HL-60/S4 treated with phorbol 12-myristate 13-acetate at 8.2 ng/mL for 4 days and 3 days (cell line): ENCODE measurements at regions not wholly inside any gene's neighbourhood (a gene's known extent, or its start where the extent isn't known, plus 50 kb on each side); places are given as distances from the start of the nearest gene placed in this dataset.
"Not testable (repeated sequence)": the region's sequence is repeated elsewhere in the genome, so short reads cannot be mapped to it uniquely, and the experiment has no call there.

Source experiments
- in situ Hi-C: fragments of 300-500 bp; cut with MboI; formaldehyde crosslinking; loops from 2 replicates; pipeline ENCODE4 v1.15.0; 2022; ENCODE audit warnings: low sequenced_read_pairs

DNA sequence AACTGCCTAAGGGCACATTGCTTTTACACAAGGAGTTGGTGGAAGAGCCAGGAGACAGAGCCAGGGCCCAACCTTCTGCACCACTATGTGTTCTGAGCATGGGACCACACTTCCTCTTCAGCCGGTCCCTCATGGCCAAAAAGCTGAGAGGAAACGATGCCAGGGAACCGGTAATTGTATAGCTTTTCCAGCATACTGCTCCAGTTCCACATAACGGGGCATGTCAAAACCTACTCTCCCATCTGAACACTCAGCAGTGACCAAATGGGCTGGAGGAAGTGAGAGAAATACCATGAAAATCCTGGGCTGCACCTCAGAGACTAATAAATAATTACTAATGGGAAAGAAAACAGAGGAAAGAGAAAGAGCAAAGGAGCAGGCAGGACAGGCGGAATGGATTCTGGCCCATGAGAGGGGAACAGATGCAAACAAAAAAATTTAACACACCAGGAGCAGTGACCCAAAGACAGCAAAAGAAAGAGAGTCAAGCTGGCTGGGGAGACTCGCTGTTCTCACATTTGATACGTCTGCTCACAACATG, 52.0 kb upstream of the BMP2 start:
- in situ Hi-C loops, result no loop called here

DNA sequence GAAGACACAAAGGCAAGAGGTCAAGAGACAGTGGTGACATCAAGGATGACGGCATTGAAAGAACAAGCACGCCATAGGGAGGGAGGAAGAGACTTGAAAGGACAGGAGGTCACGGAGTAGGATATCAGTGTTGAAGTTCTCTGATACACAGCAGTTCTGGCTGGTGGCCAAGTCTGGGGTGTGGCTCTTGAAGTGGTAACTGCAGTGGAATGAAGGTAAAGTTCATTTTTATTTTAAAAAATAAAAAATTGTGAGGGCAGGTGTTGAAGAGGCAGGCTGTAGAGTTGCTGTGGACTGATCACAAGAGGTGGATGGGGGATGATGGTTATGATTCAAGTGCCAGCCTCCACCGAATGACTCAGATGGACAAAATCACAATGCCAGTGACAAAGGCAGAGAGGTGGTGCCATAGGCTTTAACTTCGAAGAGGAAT, 53.2 kb upstream of the BMP2 start:
- in situ Hi-C loops, result no loop called here

DNA sequence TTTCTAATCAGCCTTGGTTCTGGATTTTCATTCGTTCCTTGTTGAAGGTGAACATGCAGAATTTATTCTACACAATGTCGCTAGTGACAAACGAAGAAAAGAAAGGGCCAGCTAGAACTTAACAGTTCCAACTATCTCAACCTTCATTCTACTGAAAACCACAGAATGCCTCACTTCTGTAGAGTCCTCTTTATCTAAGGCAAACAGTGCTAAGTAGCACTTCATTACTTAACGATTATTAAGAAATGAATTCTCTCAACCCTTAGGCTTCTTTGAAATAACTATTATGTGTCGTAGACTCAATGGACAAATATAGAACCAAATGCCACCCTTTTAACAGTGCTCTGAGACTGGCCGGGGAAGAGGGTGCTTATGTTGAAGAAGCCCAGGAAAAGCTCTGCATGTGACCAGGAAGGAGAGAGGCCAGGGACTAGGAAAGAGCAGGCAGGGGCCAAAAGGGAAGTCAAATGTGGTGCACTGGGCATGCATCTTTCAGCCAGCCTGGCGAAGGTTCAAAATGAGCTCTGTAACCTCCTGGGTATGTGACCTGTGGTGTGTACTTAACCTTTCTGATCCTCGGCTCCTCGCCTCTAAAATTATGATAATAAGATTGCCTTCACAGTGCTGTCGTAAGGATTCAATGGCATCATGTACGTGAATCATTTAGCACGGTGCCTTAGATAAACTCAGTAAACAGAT, 55.4 kb upstream of the BMP2 start:
- in situ Hi-C loops, result no loop called here

DNA sequence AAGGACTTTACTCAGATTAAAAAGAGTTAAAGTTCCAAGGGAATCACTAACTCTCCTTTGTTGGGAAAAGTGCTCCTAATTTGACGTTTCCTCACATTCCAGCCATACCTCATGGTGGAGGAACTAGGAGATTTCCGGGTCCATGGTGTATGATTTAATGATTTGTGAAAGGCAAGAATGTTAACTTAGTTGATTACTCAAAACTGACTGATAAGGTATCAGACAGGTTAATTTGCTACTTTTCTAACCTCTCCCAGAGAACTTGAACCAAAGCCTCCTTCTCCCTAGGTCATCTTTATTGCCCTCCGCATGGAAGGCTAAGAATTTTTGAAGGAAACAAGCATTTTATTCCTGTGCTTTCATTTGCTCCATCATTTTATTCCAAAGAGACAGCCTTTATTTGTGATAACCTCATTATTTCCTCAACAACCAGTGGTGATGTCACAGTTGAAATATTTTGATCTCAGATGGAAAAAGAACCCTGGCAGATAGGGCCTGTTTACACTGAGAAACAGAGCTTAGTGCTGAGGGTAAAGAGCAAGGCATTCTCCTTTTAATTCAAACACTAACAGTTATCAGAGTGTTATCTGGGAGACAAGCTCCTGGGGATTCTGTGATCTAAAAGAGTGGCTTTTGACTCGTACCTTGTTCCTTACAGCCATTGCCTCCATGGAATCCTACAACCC, 57.4 kb upstream of the BMP2 start:
- in situ Hi-C loops, result no loop called here

DNA sequence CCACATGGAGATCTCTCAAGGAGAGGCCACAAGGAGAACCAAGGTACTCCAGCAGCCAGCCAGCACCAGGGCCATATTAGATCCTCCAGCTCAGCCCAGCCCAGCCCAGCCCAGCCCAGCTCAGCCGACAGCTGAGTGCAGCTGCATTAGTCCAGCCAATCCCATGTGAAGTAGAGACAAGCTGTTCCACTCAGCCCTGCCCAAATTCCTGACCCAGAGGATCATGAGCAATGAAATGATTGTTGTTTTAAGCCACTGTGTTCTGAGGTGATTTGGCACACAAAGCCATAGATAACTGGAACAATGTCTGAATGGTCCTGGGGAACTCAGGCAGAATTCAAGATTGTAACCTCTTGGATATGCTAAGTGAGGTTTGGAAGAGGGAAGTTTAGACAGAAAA, 59.5 kb upstream of the BMP2 start:
- in situ Hi-C loops, result no loop called here

DNA sequence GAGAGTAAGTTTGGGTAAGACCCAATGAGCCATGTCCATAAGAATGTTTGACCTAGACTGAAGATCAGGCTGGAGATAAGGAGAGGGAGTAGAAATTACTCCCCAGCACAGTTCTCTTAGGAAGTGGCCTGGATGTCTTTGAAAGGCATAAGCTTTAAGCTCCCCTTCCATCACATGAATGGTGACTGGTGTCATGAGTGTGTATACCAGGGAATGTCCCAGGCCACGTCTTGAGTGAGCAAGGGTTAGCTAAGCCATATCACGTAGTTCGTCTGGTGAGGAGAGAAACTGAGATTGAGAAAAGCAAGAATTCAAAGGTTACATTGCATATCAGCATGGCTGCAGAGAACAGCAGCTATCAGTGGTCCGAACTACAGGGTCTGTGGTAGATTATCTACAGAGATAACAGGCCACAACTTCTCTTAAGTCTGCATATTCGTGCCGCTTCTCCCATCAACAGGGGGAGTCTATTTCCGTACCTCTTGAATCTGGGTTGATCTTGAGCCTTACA, 60.1 kb upstream of the BMP2 start:
- in situ Hi-C loops, result no loop called here

DNA sequence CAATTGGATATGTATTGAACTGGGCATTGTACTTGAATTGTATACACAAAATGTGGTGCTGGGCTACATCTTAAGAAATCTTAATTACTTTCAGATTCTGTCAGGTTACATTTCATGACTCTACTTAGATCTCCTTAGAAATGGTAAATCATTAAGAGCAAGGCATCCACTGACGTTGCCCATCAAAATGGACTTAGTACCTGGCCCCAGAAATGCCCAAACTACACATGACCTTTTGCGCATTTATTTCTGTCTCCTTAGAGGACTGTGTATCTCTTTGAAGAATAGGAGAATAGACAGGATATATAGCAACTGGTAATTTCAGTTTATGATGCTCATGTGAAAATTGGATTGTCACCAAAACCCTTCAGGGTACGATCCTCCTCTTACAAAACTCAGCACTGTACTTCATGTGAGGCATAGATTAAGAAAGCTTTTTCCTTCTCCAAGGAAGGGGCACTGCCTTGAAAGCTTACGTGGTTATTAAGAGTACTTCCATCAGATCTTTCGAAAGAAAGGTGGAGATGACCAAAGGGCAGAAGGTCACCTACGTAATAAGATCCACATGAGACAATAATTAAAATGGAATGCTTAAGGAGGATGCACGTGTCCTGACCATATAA, 61.4 kb upstream of the BMP2 start:
- in situ Hi-C loops, result no loop called here

DNA sequence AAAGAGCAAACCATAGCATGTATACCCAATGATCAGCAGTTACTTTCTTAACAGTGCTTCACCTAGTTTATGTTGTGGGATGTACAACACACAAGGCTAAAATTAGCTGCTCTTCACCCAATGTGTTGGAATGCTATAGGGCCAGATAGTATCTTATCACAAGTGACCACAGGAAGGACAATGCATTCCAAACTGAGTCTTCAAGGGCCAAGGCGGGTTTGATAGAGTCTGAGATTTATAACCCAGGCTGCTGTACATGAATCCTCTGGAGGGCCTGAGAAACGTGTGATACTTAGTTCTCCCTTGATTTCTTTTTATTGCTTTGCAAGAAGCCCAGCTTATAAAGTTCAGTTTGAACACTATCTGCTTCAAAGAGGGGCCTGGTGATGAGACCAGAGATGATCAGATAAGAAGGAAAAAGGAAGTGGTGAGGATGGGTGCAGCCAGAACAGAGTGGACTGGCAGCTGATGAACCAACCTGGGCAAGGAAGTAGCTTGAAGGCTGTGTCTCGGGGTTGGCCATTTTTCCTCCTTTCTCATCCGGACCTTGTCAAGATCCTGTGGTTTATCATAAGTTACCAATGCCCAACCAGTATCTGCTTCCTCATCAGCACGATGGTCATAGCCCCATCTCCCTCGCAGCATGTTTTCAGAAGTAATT, 62.2 kb upstream of the BMP2 start:
- in situ Hi-C loops, result no loop called here

DNA sequence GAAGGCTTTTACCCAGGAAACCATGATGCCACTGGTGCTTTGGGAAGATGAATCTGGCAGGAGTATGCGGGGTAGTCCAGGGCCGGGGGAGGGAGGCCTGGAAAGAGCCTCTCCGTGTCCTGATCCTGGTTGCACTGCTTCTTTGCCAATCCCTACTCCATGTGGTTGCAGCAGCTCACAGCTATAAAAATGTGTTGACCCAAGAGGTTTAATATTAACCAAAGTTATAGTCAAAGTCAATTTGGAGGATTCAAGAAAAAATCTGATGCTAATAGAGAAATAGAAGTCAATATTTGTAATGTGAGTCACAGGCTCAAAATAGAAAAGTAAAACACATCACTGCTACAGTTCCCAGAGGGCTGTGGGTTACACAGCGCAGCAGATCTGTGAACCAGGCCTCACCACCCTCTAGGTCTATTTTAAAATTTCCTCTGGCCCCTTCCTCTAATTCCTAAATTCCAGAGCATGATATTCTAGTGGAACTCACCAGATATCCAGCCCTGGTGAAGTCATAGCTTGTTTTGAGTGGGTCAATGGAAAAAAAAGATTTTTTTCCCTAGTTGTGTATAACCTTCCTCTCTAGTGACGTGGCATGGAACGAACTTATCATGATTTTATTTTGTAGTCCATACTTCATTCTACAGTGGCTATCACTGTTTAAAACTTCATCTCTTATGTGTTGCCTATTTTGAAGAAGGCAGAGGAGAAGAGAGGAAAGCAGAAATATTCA, 63.2 kb upstream of the BMP2 start:
- in situ Hi-C loops, result no loop called here

DNA sequence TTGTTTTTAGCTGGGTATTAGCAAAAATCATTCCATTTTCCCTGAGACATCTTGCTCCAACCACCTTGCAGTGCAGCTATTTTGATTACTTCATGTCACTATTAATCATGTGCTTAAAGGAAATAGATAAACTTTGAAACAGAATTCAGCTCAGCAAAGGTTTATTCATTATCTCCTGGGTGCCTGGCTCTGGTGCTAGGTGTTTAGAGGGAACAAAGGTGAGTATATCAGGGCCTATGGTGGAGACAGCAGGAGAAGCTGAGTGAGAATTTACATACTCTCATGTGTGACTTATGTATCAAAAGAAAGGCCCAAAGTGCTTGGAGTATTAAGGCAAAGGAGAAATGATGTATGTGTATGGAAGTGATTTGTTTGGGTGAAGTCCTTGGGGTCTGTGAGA, 63.8 kb upstream of the BMP2 start:
- in situ Hi-C loops, result no loop called here

DNA sequence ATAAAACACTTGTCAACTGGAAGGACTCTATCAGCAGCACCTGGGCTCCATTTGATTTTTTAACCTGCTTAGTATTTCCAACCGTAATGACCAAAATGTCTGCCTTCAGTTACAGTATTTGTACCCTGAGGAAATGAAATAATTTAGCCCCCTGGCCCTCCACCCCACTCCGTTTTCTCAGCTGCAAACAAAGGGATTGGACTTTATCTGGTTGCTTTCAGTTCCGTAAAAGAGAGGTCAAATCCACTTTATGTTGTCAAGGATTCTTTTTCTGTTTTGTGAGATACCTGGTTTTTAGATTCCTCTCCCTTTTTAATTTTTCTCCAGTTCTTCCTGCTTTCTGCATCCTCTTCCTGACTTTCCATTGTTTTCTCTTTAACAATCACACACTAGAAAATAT, 64.4 kb upstream of the BMP2 start:
- in situ Hi-C loops, result no loop called here

DNA sequence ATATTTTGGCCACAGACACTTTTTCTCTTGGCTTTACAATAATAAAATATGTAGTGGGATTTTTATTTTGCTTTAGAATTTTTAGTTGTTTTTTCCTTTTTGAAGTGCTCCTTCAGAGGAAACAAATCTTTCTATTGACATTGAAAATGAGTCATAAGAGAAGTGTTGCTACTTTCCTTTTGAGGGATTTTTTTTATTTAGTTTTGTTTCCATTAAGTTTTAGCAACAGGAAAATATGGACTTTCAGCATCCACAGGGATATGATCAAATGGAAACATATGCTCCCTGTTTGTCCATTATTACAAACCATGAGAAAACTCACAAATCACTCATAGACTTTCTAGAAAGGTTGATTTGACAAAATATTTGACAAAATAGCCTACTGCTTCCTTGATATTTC, 65.3 kb upstream of the BMP2 start:
- in situ Hi-C loops, result no loop called here

DNA sequence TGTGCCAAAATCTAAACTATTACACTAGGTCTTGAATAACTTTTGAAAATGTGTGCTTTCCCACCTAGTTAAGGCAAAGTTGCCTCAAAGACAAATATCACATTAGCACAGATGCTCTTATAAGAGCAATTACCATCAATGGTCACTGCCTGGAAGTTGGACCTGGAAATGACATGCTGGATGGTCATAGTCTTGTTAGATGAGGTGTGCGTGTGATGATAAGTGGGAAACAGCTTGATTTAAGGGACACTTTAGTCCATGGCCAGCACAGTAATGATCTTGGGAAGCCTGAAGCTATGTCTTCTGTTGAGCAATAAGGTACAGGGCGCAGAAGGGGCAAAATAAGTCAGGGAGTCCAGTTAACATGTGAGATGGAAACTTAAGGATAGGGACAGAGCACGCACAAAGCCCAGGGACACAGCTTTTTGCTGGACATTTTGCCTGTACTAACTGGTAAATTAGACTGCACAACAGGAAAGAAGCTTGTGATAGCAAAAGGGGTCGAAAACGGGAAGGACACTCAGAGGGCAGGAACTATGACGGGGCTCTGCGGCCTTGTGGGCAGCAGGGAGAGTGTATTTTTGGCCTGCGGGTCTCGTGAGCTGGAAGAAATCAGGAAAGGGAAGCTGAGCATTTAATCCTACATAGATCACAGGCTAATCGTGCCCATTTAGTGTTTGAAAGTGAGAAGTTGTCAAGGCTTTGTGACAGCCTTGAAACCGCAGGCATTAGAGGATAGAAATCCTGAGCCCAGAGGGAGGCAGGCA, 66.7 kb upstream of the BMP2 start:
- in situ Hi-C loops, result no loop called here

DNA sequence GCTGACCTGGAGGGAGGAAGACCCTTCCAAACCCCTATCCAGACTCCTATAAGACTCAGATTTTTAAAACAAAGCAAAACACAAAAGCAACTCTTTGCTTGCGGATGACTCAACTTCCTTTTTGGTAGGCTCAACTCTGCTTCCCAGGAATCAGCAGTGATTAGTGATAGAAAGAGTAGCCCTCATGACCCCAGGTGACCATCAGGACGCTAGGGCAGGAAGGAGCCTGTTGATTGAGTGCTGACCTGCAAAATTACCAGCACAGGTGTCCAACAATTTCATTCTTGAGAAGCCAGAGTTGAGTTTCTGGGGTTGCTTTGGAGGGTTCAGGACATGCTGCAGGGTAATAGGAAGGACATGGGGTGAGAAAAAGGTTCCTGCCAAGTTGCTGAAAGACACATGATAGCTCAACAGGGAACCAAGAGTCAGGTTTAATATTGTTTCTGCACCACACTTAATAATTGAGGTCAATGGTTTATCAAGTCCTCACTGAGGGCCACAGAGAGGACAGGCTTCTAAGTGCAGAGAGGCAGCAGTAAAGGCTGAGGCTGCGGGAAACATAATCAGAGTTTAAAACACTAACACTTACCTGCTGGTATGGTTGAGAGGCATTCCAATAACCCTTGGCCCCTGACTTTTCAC, 67.4 kb upstream of the BMP2 start:
- in situ Hi-C loops, result no loop called here

DNA sequence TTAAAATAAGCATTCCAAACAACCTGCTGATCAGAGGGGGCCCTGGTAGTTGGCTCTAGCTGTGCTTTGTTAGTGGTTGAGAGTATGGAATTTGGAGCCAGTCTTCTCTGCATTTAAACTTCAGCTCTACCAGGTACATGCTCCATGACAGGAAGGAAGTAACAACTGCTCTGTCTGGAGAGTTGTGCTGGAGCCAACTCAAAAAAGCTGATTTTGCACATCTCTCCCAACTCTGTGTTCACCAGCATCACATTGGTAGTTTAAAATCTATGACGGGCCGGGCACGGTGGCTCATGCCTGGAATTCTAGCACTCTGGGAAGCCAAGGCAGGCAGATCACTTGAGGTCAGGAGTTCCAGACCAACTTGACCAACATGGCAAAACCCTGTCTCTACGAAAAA, 68.8 kb upstream of the BMP2 start:
- in situ Hi-C loops, result no loop called here

DNA sequence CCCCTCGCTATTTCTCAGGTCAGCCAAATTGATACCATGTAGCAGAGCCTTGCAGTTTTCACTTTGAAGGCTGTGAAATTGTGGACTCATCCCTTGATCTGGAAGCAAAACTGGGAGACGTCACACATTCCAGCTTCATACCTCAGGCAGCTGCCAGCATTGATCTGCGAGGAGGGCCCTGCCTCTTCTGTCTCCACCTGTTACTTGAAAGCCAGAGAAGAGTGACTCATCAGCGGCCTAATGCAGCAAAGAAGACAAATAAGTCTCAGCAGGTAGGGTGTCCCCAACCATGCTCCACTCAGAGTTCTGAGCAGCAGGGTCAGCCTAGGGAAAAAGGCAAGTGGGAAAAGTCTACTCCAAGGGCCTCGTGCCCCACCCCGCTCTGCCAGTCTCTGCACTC, 69.4 kb upstream of the BMP2 start:
- in situ Hi-C loops, result no loop called here

DNA sequence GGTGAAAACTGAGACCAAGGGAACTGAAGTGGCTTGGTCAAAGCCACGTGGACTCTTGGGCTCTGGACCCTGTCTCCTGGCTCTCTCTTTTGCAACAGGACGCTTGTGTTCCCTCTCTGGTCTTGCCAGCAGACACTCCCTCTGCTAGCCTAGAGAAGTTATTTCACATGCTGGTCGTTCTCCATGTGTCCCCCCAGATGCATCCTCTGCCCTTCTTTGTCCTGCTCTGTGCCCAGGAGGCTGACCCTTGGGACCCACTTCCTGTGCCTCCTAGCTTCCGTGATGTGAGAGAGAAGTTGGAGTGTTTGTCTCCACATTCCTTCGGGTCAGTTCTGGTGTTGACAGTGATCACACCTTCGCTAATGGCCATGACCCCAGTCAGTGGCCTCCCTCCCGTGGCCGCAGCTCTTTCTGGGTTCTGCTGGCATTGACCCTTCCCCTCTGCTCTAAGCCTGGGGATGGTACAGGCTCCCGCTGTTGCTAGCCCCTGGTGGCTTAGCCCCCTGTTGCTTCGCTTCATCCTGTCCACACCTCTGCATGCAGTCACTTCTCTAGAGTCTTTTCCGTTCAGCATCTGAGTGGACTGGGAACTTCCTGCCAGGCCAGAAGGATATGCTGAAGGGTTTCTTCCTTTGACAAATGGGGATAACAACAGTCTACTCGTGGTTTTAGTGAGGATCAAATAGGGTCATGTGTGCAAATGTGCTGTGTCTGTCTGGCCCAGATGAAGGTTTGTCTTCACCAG, 70.1 kb upstream of the BMP2 start:
- in situ Hi-C loops, result no loop called here

DNA sequence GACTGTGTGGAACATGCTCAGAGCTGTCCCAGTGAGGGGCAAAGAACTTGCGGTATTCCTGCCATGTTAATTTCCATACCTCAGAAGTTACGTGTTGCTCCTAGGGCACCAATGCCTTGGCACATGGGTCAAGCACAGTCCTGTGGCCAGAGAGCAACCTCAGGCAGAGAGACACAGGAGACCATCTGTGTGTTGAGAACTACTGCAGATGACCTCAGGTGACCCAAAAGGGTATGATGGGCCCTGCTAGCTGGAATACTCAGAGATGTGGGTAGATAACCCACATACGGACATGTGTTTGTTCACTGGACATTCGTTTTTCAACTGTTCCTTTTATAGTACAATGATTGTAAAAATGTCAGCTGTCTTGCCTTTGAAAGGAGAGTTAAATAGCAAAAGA, 71.5 kb upstream of the BMP2 start:
- in situ Hi-C loops, result no loop called here

DNA sequence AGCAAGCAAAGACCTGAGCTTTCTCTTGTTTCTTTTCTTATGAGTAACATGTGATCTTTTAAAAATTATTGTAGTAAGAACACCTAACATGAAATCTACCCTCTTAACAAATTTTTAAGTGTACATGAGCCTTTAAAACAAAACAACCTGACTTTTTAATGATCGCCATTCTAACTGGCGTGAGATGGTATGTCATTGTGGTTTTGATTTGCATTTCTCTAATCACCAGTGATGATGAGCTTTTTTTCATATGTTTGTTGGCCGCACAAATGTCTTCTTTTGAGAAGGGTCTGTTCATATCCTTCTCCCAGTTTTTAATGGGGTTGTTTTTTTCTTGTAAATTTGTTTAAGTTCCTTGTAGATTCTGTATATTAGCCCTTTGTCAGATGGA, 73.7 kb upstream of the BMP2 start:
- in situ Hi-C loops, result not testable (repeated sequence)
